GM23248 (cell line): ENCODE measurements at regions not wholly inside any gene's neighbourhood (a gene's known extent, or its start where the extent isn't known, plus 50 kb on each side); places are given as distances from the start of the nearest gene placed in this dataset.

ENCODE experiments used
- EZH2 ChIP-seq: fragments of 200-600 bp; sonication (generic); IDR thresholded peaks from 2 replicates; pipeline ENCODE4 v1.6.1; 2018; ENCODE audit warnings: antibody characterized with exemption, mild to moderate bottlenecking; ENCODE audit not compliant: insufficient read depth, poor library complexity, severe bottlenecking
- EZH2phosphoT487 ChIP-seq: fragments of 200-600 bp; sonication (generic); IDR thresholded peaks from 2 replicates; pipeline ENCODE4 v1.6.1; 2018; ENCODE audit warnings: antibody characterized with exemption, moderate library complexity, mild to moderate bottlenecking, low read depth; ENCODE audit not compliant: insufficient read depth

DNA sequence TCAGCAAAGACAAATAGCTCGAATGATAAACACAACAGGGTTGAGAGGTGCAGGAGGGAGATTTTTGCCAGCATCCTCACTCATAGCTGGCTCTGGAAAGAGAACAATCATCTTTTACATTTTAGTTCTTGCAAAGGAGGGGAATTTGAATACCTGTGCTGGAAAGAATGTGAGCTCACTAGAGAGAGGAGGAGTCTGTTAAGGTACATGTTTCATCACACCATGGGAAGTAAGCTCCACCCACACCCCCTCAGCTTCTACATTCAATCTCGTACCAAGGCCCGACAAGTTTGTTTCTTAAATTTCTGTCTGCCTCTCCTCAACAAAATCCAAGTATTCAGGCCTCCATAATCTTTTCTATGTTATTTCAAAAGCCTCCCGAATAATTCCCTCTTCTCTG, 254.6 kb downstream of the BRINP1 start:
- TF ChIP-seq EZH2: no peak
- TF ChIP-seq EZH2phosphoT487: no peak
